ENCODE measurements at regions not wholly inside any gene's neighbourhood (a gene's known extent, or its start where the extent isn't known, plus 50 kb on each side); places are given as distances from the start of the nearest gene placed in this dataset.
"Not testable (repeated sequence)": the region's sequence is repeated elsewhere in the genome, so short reads cannot be mapped to it uniquely, and the experiment has no call there.

GRCh38 chr15:21653707-21654106 is 213.4 kb upstream of the POTEB3 start:
- H3K9me3 ChIP-seq; H3K27me3 ChIP-seq (replicated peaks; ENCODE audit: control insufficient read depth, insufficient read depth, low read length); H3K4me3 Mint-ChIP-seq (ENCODE audit: unreplicated experiment); BruUV-seq (replicated peaks); H3K27me3 Mint-ChIP-seq (ENCODE audit: insufficient read depth, unreplicated experiment); POLR2A ChIA-PET; CTCF ChIA-PET; H3K4me3 ChIP-seq (ENCODE audit: low read depth, low read length); H3K36me3 ChIP-seq (ENCODE audit: control insufficient read depth, insufficient read depth, low read length); H3K27ac Mint-ChIP-seq (ENCODE audit: unreplicated experiment); DNase-seq; H3K36me3 Mint-ChIP-seq (ENCODE audit: insufficient read depth, unreplicated experiment); H3K4me1 ChIP-seq; intact Hi-C loops (cut with micrococcal nuclease; ENCODE audit: unreplicated experiment); H3K4me1 Mint-ChIP-seq (ENCODE audit: low read depth, unreplicated experiment); H3K9me3 Mint-ChIP-seq (ENCODE audit: unreplicated experiment): not testable (repeated sequence)

GRCh38 chr15:21638770-21639169 is 198.5 kb upstream of the POTEB3 start:
- H3K4me3 Mint-ChIP-seq (ENCODE audit: unreplicated experiment); H3K27me3 Mint-ChIP-seq (ENCODE audit: insufficient read depth, unreplicated experiment); POLR2A ChIA-PET; H3K27me3 ChIP-seq (replicated peaks; ENCODE audit: control insufficient read depth, insufficient read depth, low read length); intact Hi-C loops (cut with micrococcal nuclease; ENCODE audit: unreplicated experiment); H3K4me1 Mint-ChIP-seq (ENCODE audit: low read depth, unreplicated experiment); H3K9me3 ChIP-seq; DNase-seq; H3K4me3 ChIP-seq (ENCODE audit: low read depth, low read length); H3K4me1 ChIP-seq; BruUV-seq (replicated peaks); H3K36me3 Mint-ChIP-seq (ENCODE audit: insufficient read depth, unreplicated experiment); H3K9me3 Mint-ChIP-seq (ENCODE audit: unreplicated experiment); CTCF ChIA-PET; H3K27ac Mint-ChIP-seq (ENCODE audit: unreplicated experiment); H3K36me3 ChIP-seq (ENCODE audit: control insufficient read depth, insufficient read depth, low read length): not testable (repeated sequence)

GRCh38 chr15:21626694-21627093 is 186.4 kb upstream of the POTEB3 start:
- CTCF ChIA-PET; H3K9me3 ChIP-seq; H3K4me1 Mint-ChIP-seq (ENCODE audit: low read depth, unreplicated experiment); H3K4me3 Mint-ChIP-seq (ENCODE audit: unreplicated experiment); H3K27me3 Mint-ChIP-seq (ENCODE audit: insufficient read depth, unreplicated experiment); H3K4me1 ChIP-seq; H3K27me3 ChIP-seq (replicated peaks; ENCODE audit: control insufficient read depth, insufficient read depth, low read length); H3K36me3 Mint-ChIP-seq (ENCODE audit: insufficient read depth, unreplicated experiment); DNase-seq; intact Hi-C loops (cut with micrococcal nuclease; ENCODE audit: unreplicated experiment); H3K27ac Mint-ChIP-seq (ENCODE audit: unreplicated experiment); H3K9me3 Mint-ChIP-seq (ENCODE audit: unreplicated experiment); H3K4me3 ChIP-seq (ENCODE audit: low read depth, low read length); BruUV-seq (replicated peaks); POLR2A ChIA-PET; H3K36me3 ChIP-seq (ENCODE audit: control insufficient read depth, insufficient read depth, low read length): not testable (repeated sequence)

GRCh38 chr15:21609223-21609622 is 168.9 kb upstream of the POTEB3 start:
- H3K27me3 Mint-ChIP-seq (ENCODE audit: insufficient read depth, unreplicated experiment); H3K4me1 Mint-ChIP-seq (ENCODE audit: low read depth, unreplicated experiment); H3K9me3 ChIP-seq; H3K27me3 ChIP-seq (replicated peaks; ENCODE audit: control insufficient read depth, insufficient read depth, low read length); H3K9me3 Mint-ChIP-seq (ENCODE audit: unreplicated experiment); DNase-seq; POLR2A ChIA-PET; H3K4me1 ChIP-seq; H3K4me3 Mint-ChIP-seq (ENCODE audit: unreplicated experiment); H3K36me3 Mint-ChIP-seq (ENCODE audit: insufficient read depth, unreplicated experiment); BruUV-seq (replicated peaks); CTCF ChIA-PET; intact Hi-C loops (cut with micrococcal nuclease; ENCODE audit: unreplicated experiment); H3K27ac Mint-ChIP-seq (ENCODE audit: unreplicated experiment); H3K4me3 ChIP-seq (ENCODE audit: low read depth, low read length); H3K36me3 ChIP-seq (ENCODE audit: control insufficient read depth, insufficient read depth, low read length): not testable (repeated sequence)

DNA sequence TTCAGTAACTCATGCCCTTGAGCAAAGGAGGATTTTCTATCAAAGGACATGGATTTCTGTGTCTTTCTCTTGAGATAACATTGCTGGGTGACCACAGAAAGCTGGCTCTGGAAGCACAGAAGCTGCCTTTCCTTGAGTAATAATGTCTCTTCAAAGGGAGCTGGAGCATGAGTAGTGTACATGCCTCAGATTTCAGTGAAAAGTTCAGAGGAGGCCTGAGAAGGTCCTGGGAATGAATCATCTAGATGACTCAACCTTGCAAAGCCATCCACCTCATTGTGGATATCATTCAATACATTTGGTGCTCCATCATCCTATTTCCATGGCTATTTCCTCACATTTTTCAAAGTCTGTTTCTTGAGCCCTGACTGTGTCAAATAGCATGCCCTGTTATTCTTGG is 125.1 kb upstream of the POTEB3 start:
- H3K36me3 Mint-ChIP-seq (ENCODE audit: insufficient read depth, unreplicated experiment); H3K9me3 ChIP-seq; H3K36me3 ChIP-seq (ENCODE audit: control insufficient read depth, insufficient read depth, low read length); H3K4me3 ChIP-seq (ENCODE audit: low read depth, low read length); H3K27ac Mint-ChIP-seq (ENCODE audit: unreplicated experiment); H3K27me3 ChIP-seq (replicated peaks; ENCODE audit: control insufficient read depth, insufficient read depth, low read length); H3K4me3 Mint-ChIP-seq (ENCODE audit: unreplicated experiment); BruUV-seq (replicated peaks); CTCF ChIA-PET; H3K4me1 Mint-ChIP-seq (ENCODE audit: low read depth, unreplicated experiment); DNase-seq; POLR2A ChIA-PET; intact Hi-C loops (cut with micrococcal nuclease; ENCODE audit: unreplicated experiment); H3K4me1 ChIP-seq; H3K9me3 Mint-ChIP-seq (ENCODE audit: unreplicated experiment); H3K27me3 Mint-ChIP-seq (ENCODE audit: insufficient read depth, unreplicated experiment): not testable (repeated sequence)

- H3K4me3 Mint-ChIP-seq (ENCODE audit: unreplicated experiment); H3K27me3 ChIP-seq (replicated peaks; ENCODE audit: control insufficient read depth, insufficient read depth, low read length); H3K27ac Mint-ChIP-seq (ENCODE audit: unreplicated experiment); DNase-seq; intact Hi-C loops (cut with micrococcal nuclease; ENCODE audit: unreplicated experiment); H3K27me3 Mint-ChIP-seq (ENCODE audit: insufficient read depth, unreplicated experiment); POLR2A ChIA-PET; H3K36me3 Mint-ChIP-seq (ENCODE audit: insufficient read depth, unreplicated experiment); H3K4me3 ChIP-seq (ENCODE audit: low read depth, low read length); BruUV-seq (replicated peaks); H3K36me3 ChIP-seq (ENCODE audit: control insufficient read depth, insufficient read depth, low read length); H3K4me1 Mint-ChIP-seq (ENCODE audit: low read depth, unreplicated experiment); H3K9me3 Mint-ChIP-seq (ENCODE audit: unreplicated experiment); H3K4me1 ChIP-seq; H3K9me3 ChIP-seq; CTCF ChIA-PET: not testable (repeated sequence)
Measured at GRCh38 chr15:21551809-21552208, 111.5 kb upstream of the POTEB3 start.

DNA sequence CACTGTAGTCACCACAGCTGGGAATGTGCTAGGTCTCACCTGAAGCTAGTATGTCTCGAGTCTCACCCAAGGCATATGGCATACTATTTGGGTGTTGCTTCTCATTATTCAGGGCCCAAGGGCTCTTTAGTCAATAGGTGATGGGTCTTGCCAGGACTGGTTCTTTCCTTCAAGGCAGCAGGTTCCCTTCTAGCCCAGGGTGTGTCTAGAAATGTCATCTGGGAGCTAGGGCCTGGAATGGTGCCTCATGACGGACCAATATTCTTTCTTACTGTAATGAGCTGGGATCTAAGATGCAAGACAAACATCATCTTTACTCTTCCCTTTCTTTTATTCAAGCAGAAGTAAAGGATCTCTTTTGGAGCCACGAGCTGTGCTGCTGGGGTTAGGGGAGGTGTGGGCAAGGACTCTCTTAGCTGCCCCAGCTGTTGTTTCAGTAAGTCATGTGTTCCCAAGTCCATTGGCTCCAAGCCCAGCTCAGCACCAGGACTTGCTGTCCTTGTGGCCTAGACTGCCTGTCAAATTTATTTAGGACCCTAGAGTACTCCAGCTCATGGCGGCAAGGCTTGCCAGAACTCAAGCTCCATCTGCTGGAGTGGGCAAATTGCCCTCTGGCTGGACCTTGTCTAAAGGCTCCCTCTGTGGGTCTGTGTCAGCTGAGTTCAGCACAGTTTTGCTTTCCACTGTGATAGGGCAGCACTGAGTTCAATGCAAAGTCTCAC is 106.0 kb upstream of the POTEB3 start:
- BruUV-seq (replicated peaks); H3K27ac Mint-ChIP-seq (ENCODE audit: unreplicated experiment); intact Hi-C loops (cut with micrococcal nuclease; ENCODE audit: unreplicated experiment); POLR2A ChIA-PET; H3K4me1 Mint-ChIP-seq (ENCODE audit: low read depth, unreplicated experiment); H3K9me3 ChIP-seq; H3K4me3 ChIP-seq (ENCODE audit: low read depth, low read length); H3K27me3 Mint-ChIP-seq (ENCODE audit: insufficient read depth, unreplicated experiment); CTCF ChIA-PET; H3K9me3 Mint-ChIP-seq (ENCODE audit: unreplicated experiment); H3K4me3 Mint-ChIP-seq (ENCODE audit: unreplicated experiment); H3K36me3 ChIP-seq (ENCODE audit: control insufficient read depth, insufficient read depth, low read length); H3K36me3 Mint-ChIP-seq (ENCODE audit: insufficient read depth, unreplicated experiment); H3K27me3 ChIP-seq (replicated peaks; ENCODE audit: control insufficient read depth, insufficient read depth, low read length); H3K4me1 ChIP-seq: not testable (repeated sequence)
- DNase-seq, result peak in 1 of 2 experiments; percentile 11

Data from Caco-2 (cell line).